Muscle layer of colon (tissue), 2 donors: ENCODE measurements at regions not wholly inside any gene's neighbourhood (a gene's known extent, or its start where the extent isn't known, plus 50 kb on each side); places are given as distances from the start of the nearest gene placed in this dataset.

Source experiments
- H3K27ac ChIP-seq: one replicate; pipeline ENCODE4 v1.7.0; 2013; ENCODE audit warnings: low read depth, mild to moderate bottlenecking, low read length, moderate library complexity
- H3K27me3 ChIP-seq, 2 donors: one replicate each; pipeline ENCODE4 v1.7.0; 2013; ENCODE audit warnings: low read length in 2 of 2, mild to moderate bottlenecking in 2 of 2; ENCODE audit not compliant: insufficient read depth in 2 of 2, control insufficient read depth in 1 of 2
- H3K36me3 ChIP-seq: one replicate; pipeline ENCODE4 v1.7.0; 2013; ENCODE audit warnings: mild to moderate bottlenecking, low read length; ENCODE audit not compliant: insufficient read depth
- H3K4me1 ChIP-seq: one replicate; pipeline ENCODE4 v1.7.0; 2013; ENCODE audit warnings: mild to moderate bottlenecking, low read length; ENCODE audit not compliant: insufficient read depth
- H3K4me3 ChIP-seq, 2 donors: one replicate each; pipeline ENCODE4 v1.7.0; 2013; ENCODE audit warnings: low read length in 2 of 2, low read depth in 1 of 2, mild to moderate bottlenecking in 1 of 2, moderate library complexity in 1 of 2
- H3K9ac ChIP-seq: one replicate; pipeline ENCODE4 v1.7.0; 2013; ENCODE audit warnings: low read length
- H3K9me3 ChIP-seq: one replicate; pipeline ENCODE4 v1.7.0; 2013; ENCODE audit warnings: mild to moderate bottlenecking, low read length
- donor health status: abdominal sarcoma.
- donor health status: Adenocarcinoma of cecum.

- Histone ChIP-seq H3K9me3 (no peaks in the 10 kb centered on the region), H3K4me3 (no peak overlapping the region), H3K9ac (no peak overlapping the region), H3K27me3 (no peaks in the 10 kb centered on the region), H3K4me1 (no peaks in the 10 kb centered on the region), H3K36me3 (no peaks in the 10 kb centered on the region), H3K27ac (no peak overlapping the region)
Observed at GRCh38 chr6:1042583-1043457, 269.1 kb upstream of the FOXQ1 start.

- Histone ChIP-seq H3K9ac (no peak overlapping the region), H3K9me3 (no peaks in the 10 kb centered on the region), H3K4me3 (no peak overlapping the region), H3K27me3 (no peaks in the 10 kb centered on the region), H3K4me1 (no peaks in the 10 kb centered on the region), H3K27ac (no peak overlapping the region), H3K36me3 (no peaks in the 10 kb centered on the region)
Observed at GRCh38 chr6:1040393-1040792, 271.5 kb upstream of the FOXQ1 start.

- no peak overlapping the region for H3K27ac ChIP-seq
- no peaks in the 10 kb centered on the region for H3K9me3 ChIP-seq
- no peak overlapping the region for H3K4me3 ChIP-seq
- H3K9ac ChIP-seq: no peak overlapping the region
- H3K36me3 ChIP-seq: no peaks in the 10 kb centered on the region
- H3K27me3 ChIP-seq: no peaks in the 10 kb centered on the region
- H3K4me1 ChIP-seq: no peaks in the 10 kb centered on the region
Observed at GRCh38 chr6:1039746-1040145, 272.2 kb upstream of the FOXQ1 start.

- no peaks in the 10 kb centered on the region for H3K27me3 ChIP-seq
- H3K9me3 ChIP-seq: no peaks in the 10 kb centered on the region
- H3K27ac ChIP-seq: no peak overlapping the region
- no peak overlapping the region for H3K4me3 ChIP-seq
- H3K9ac ChIP-seq: no peak overlapping the region
- no peaks in the 10 kb centered on the region for H3K36me3 ChIP-seq
- H3K4me1 ChIP-seq: no peaks in the 10 kb centered on the region
Observed at GRCh38 chr6:1039191-1039590, 272.7 kb upstream of the FOXQ1 start.

- Histone ChIP-seq H3K4me3 (no peak overlapping the region), H3K9ac (no peak overlapping the region), H3K27ac (no peak overlapping the region), H3K4me1 (no peaks in the 10 kb centered on the region), H3K36me3 (no peaks in the 10 kb centered on the region), H3K27me3 (no peaks in the 10 kb centered on the region), H3K9me3 (no peaks in the 10 kb centered on the region)
Observed at GRCh38 chr6:1037430-1038202, 274.3 kb upstream of the FOXQ1 start.

GRCh38 chr6:1035401-1035800 lies 276.5 kb upstream of the FOXQ1 start:
- Histone ChIP-seq H3K27me3 (no peaks in the 10 kb centered on the region), H3K36me3 (no peaks in the 10 kb centered on the region), H3K4me3 (no peak overlapping the region), H3K9me3 (no peaks in the 10 kb centered on the region), H3K4me1 (no peaks in the 10 kb centered on the region), H3K9ac (no peak overlapping the region), H3K27ac (no peak overlapping the region)

- H3K27ac ChIP-seq: no peak overlapping the region
- no peaks in the 10 kb centered on the region for H3K27me3 ChIP-seq
- no peak overlapping the region for H3K4me3 ChIP-seq
- no peak overlapping the region for H3K9ac ChIP-seq
- H3K4me1 ChIP-seq: no peaks in the 10 kb centered on the region
- H3K9me3 ChIP-seq: no peaks in the 10 kb centered on the region
- no peaks in the 10 kb centered on the region for H3K36me3 ChIP-seq
Observed at GRCh38 chr6:1031720-1032119, 280.2 kb upstream of the FOXQ1 start.

GRCh38 chr6:1029141-1029540 lies 282.8 kb upstream of the FOXQ1 start:
- Histone ChIP-seq H3K27me3 (no peaks in the 10 kb centered on the region), H3K36me3 (no peaks in the 10 kb centered on the region), H3K9me3 (no peaks in the 10 kb centered on the region), H3K9ac (no peak overlapping the region), H3K4me1 (peaks cover 8% of the 10 kb centered on the region), H3K27ac (no peak overlapping the region), H3K4me3 (no peak overlapping the region)

GRCh38 chr6:1028723-1029122 lies 283.2 kb upstream of the FOXQ1 start:
- no peak overlapping the region for H3K9ac ChIP-seq
- no peak overlapping the region for H3K27ac ChIP-seq
- H3K9me3 ChIP-seq: no peaks in the 10 kb centered on the region

GRCh38 chr6:1027795-1028569 lies 283.9 kb upstream of the FOXQ1 start:
- H3K4me3 ChIP-seq: no peak overlapping the region
- H3K9ac ChIP-seq: no peak overlapping the region
- H3K36me3 ChIP-seq: no peaks in the 10 kb centered on the region
- peaks cover 10% of the 10 kb centered on the region for H3K4me1 ChIP-seq
- no peaks in the 10 kb centered on the region for H3K27me3 ChIP-seq
- no peaks in the 10 kb centered on the region for H3K9me3 ChIP-seq
- H3K27ac ChIP-seq: no peak overlapping the region

More at GRCh38 chr6:1028723-1029122, 283.2 kb upstream of the FOXQ1 start:
- H3K27me3 ChIP-seq: no peaks in the 10 kb centered on the region
- no peaks in the 10 kb centered on the region for H3K36me3 ChIP-seq
- no peak overlapping the region for H3K4me3 ChIP-seq
- H3K4me1 ChIP-seq: peaks cover 10% of the 10 kb centered on the region

- H3K9ac ChIP-seq: no peak overlapping the region
- no peaks in the 10 kb centered on the region for H3K27me3 ChIP-seq
- H3K9me3 ChIP-seq: no peaks in the 10 kb centered on the region
- no peak overlapping the region for H3K27ac ChIP-seq
- peaks cover 10% of the 10 kb centered on the region for H3K4me1 ChIP-seq
- H3K36me3 ChIP-seq: no peaks in the 10 kb centered on the region
- H3K4me3 ChIP-seq: no peak overlapping the region
Observed at GRCh38 chr6:1027109-1027794, 284.6 kb upstream of the FOXQ1 start.
